ENCODE measurements at regions not wholly inside any gene's neighbourhood (a gene's known extent, or its start where the extent isn't known, plus 50 kb on each side); places are given as distances from the start of the nearest gene placed in this dataset.

GRCh38 chr1:82707681-82708080 is 906.9 kb downstream of the ADGRL2 start:
- no peak for DNase-seq

DNA sequence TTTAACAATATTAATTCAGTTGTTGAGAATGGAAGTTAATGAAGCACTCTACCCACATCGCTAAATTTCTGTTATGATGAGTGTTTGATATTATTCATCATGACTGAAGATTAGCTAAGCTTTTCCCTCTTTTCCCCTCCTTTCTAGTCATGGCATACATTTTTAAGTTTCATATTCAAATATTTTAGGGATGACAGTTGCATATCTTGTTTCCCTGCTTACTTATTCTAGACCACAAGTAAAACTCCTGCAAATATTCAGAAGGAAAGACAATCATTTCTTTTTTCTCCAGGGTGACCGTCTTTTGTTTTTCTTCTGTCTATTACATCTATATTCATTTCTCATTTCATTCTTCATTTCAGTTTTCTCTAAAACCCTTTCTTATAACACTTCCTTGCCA is 906.0 kb downstream of the ADGRL2 start:
- DNase-seq: no peak

GRCh38 chr1:82704966-82705365 is 904.2 kb downstream of the ADGRL2 start:
- no peak for DNase-seq

GRCh38 chr1:82704393-82704792 is 903.7 kb downstream of the ADGRL2 start:
- DNase-seq: no peak

- DNase-seq: no peak
These were observed 903.2 kb downstream of the ADGRL2 start for GRCh38 chr1:82703951-82704350.

DNA sequence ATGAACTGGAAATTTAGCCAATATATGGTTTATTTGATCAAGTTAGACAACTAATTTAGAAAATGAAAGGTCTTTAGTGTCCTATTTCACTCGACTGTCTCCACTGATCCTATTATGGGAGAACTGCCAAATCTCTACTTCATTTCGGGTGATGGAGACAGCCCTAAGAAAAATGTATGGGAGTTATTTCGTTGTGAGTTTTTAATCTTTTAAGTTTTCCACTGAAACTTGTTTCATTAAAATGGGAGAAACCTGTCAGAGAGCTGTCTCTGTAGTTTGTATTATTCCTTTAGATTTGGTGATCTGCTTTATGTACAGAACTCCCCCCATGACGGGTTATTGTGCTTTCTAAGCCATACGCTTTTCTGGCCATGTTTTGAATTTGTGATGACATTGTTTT is 899.7 kb downstream of the ADGRL2 start:
- no peak for DNase-seq

DNA sequence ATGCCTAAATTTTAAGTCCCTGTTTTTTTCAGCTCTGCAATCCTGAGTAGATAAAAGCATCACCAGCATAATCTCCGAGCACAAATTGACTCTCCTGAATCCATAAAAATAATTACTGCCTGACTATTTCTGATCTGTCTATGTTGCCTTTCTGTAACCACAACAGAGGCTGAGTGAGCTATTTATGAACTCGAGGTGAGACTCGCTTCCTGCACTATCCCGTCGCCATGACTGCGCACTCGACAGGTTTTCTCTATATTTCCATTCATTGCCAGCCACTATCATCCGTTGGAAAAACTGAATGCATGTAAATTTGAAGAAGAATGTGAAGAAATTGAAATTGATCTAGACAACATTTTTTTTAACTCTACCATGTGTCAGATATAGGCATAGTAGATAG is 897.2 kb downstream of the ADGRL2 start:
- DNase-seq: no peak

DNA sequence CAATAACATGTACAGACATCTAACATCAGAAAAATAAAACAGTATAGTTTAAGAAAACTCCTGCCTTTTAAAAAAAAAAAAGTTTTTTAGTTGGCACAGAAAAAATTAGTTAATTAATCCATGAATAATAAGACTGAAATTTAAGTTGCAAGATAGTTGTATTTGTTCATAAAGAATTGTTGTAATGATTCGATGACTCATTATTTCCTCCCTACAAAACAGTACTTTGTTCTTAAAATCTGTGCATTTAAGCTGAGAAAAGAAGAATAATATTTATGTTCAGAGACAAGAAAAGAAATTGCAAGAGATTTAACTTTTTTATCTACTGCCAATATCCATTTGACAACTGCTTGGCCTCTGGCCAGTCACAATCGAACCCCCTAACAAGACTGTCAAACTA is 894.7 kb downstream of the ADGRL2 start:
- no peak for DNase-seq

GRCh38 chr1:82690411-82690810 is 889.7 kb downstream of the ADGRL2 start:
- DNase-seq: no peak

DNA sequence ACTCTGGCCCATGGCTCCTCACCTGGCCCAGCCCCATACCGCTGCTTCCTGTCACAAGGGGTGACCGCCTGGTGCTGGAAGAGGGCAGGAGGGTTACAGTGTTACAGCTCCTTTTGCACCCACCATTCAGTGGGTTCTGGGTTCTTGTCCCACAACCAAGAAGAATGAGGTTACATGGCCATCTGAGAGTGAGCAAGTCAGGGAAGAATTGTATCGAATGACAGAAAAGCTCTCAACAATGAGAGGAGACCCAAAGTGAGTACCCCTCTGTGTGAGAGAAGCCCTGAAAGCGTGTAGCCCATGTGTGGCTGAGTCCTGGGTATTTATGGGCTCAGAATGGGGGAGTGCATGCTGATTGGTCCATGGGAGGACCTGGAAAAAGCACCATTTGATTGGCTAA is 888.5 kb downstream of the ADGRL2 start:
- no peak for DNase-seq

DNA sequence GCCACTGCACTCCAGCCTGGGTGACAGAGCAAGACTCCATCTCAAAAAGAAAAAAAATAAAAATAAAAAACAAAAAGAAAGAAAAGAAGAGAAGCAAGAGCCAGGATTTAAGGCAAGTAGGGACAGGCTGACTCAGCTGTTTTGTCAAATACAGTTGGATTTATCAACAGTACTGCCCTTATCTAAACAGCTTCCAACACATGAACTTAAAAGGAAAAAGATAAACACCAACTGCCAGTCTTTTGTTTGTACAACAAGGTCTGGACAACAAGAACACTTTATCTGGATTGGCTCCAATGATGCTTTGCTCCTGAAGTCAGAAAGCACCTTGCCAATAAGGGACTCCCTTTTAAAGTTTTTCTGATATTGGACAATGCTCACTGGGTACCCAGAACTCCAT is 886.0 kb downstream of the ADGRL2 start:
- DNase-seq: no peak

DNA sequence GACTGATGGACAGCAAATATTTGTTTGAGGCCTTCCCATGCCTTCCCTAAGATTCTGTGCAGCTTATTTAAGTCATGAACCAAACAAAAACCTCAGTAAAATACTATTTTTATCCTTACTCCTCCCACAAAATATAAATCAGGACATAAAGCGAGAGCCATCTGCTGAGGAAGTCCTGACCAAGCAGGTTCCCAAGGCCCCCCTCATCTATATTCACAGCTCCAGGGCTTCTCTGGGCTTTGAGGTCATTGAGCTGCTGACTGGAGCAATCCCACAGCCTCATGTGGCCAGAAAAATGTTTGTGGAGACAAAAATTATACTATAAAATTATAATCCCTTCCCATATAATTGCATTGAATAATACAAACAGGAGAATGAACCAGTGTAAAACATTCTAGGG is 846.2 kb downstream of the ADGRL2 start:
- DNase-seq: no peak

DNA sequence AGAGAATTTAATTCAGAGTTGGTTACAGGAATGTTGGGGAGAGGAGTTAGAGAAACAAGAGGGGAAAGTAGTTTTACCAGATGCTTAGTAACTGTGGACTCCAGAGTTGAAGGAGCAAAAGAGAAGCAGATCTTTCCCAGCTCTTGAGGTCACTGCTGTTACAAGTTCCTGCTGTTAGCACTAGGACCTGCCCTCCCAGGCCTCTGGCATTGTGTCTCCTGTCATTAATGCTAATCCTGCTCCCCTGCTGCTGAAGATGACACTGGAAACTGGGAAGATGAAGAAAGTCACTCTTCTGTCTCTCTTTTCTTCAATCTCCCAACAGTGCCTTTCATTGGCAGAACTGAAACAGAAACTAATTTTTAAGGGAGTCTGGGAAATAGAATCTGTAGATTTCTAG is 845.6 kb downstream of the ADGRL2 start:
- no peak for DNase-seq

DNA sequence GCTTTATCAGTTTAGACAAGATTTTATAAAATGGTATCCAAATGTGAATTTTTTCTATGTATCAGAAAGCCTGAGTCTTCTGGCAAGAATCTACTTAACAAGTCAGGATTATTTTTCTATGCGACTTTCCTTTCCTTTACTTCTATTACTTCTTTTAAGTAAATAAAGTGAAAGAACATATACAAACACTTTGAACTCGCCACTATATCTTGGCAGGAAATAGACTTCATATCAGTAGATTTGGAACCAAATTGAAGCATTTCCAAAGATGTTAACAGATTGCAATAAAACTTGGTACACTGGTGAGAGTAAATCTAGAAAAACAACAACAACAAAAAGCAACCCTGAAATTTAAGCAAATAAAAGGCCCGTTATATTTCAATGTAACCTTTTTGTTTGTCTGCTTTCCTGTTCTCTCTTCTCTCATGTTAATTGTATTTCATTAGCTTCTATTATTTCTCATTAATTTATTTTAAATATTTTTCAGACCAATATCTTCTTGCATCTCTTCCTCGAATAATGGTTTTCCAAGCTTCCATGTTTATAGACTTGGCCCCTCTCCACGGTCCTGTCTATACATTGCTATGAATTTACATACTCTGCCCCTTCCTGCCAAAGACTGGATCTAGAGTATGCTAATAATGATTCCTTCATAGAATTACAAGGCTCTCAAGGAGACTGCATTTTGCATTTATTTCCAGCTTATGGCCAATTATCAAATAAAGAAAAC is 843.6 kb downstream of the ADGRL2 start:
- DNase-seq: no peak

- DNase-seq: no peak
These were observed 839.6 kb downstream of the ADGRL2 start for GRCh38 chr1:82640352-82640751.

- DNase-seq: no peak
These were observed 833.5 kb downstream of the ADGRL2 start for GRCh38 chr1:82634266-82634665.

GRCh38 chr1:82632155-82632554 is 831.4 kb downstream of the ADGRL2 start:
- DNase-seq: no peak

- no peak for DNase-seq
These were observed 828.2 kb downstream of the ADGRL2 start for GRCh38 chr1:82628887-82629286.

- DNase-seq: no peak
These were observed 824.8 kb downstream of the ADGRL2 start for GRCh38 chr1:82625537-82625936.

- no peak for DNase-seq
These were observed 820.3 kb downstream of the ADGRL2 start for GRCh38 chr1:82621076-82621475.

- DNase-seq: no peak
These were observed 813.4 kb downstream of the ADGRL2 start for GRCh38 chr1:82614090-82614489.

DNA sequence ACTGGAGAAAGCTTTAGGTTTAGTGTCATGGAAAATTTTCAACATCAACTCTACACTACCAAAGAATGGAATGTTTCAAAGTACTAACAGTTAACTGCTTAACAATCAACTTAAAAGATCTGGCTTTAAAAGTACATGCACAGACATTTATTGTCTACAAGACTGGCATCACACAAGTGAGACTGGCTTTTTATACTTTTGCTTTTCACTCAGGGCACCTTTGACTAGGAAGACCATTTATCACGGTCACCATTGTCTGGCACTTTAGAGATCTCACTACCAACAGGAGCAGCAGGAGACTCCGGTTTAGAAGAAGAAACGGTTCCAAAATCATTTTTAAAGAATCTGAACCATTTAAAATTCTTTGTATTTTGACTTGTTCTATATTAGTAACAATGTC is 812.3 kb downstream of the ADGRL2 start:
- no peak for DNase-seq

DNA sequence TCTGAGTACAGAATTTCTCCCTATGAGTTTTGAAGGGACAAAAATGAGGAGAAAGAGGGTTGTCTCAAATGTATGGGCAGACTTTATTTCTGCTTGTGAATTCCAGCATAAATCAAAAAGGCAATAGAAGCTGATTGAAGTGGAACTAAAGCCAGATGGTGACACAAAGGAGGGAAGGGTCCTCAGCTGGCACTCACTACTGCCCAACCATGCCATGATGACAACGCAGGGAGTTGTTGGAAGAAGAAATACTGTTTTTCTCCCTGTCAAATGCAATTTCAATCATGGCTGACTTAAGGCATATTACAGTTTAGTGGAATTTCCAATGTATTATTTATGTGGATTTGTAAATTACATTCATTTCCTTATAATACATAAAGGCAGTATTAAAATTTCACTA is 805.8 kb downstream of the ADGRL2 start:
- no peak for DNase-seq

DNA sequence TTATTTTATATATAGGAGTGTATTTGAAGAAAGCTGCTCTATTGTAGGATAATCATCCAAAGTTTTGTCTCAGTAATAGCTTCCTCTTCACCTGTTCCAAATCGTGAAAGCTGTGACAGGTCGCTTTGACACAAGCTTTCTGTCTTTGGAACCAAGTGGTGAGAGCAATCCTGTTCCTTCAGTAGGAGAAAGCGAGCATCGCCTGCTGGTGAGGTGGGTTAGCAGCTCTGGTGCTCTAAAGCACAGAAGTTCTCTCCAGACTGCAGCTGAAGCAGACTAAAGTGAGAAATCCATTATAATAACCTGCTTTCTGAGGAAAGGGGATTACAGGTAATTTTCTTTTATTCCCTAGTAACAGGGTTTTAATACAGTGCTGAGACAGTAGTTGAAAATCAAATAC is 803.8 kb downstream of the ADGRL2 start:
- DNase-seq: peak in 1 of 2 experiments; percentile 14

- DNase-seq: no peak
These were observed 799.6 kb downstream of the ADGRL2 start for GRCh38 chr1:82600314-82600713.

DNA sequence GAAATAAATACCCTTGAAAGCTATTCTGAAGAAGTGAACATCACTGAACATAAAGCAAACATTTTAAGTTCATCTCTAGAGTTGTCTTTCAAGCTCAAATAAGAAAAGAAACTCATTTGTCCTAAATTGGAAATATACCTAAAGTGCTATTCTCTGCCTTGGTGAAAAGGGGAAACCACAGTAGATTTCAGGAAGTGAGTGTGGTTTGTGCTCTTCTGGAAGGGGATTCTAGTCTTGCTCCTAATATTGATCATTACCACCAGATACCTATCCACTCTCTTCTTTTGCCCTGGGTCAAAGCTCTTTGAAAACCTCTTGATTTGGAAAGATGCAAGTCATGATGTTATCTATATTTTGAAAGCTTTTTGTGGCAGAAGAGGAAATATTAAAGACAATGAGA is 798.1 kb downstream of the ADGRL2 start:
- no peak for DNase-seq

All from NCI-H1930 (cell line).